ENCODE measurements at regions not wholly inside any gene's neighbourhood (a gene's known extent, or its start where the extent isn't known, plus 50 kb on each side); places are given as distances from the start of the nearest gene placed in this dataset.

DNA sequence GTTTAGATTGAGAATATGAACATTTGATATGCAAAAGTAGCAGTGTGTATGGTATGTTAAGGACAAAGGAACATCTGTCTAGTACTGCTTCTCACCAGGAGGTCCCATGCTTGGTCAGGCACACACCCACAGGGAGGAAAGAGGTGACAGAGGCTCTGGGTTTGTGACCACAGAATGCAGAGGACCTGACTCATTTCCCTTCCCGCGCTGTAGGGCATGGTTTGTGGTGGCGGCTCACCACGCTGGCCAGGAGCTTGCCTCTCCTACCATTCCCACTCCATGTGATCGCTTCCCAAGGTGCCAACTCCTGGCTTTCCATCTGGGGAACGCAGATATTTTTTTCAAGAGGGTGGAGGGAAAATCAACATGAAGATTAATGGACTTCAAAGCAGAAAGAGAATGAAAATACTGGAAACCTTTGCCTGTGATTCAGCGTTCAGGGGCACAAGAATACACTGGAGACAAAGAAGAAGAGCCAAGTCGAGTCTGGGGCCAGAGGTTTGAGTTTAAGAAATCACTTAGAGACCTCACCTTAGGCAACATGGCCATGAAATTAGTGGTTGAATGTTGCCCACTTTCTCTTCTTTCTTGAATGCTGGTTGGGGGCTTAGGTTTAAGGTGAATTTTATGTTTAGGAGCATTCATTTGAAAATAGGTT lies 477.8 kb downstream of the CCDC171 start:
- H3K27ac Mint-ChIP-seq (ENCODE audit: unreplicated experiment), result peak overlapping the region; percentile 94
- DNase-seq (ENCODE audit: extremely low spot score, unreplicated experiment), result peak; percentile 87
- H3K27me3 Mint-ChIP-seq (ENCODE audit: unreplicated experiment), result no peaks in the 10 kb centered on the region

DNA sequence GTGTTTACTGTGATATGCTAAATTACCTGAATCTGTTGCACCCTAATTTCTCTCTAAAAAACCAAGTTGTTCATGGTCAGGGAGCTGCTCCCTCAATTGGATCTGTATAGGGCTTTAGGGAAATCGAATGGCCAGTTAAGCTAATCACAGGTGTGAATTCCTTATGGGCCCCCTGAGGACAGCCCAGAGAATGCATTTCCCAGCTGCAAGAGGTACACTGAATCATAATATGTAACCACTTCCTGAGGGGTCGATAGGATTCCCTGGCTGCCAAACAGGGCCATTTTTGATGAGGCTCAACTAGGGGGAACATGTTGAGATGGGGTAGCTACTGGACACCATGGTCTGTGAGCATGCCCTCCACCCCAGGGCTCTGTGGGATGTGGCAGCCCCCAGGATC lies 478.6 kb downstream of the CCDC171 start:
- Mint-ChIP-seq H3K4me3 (ENCODE audit: unreplicated experiment) (no peak overlapping the region), H3K36me3 (ENCODE audit: unreplicated experiment) (no peaks in the 10 kb centered on the region), H3K9me3 (ENCODE audit: unreplicated experiment) (peaks cover 8% of the 10 kb centered on the region), H3K27ac (ENCODE audit: unreplicated experiment) (no peak overlapping the region), H3K27me3 (ENCODE audit: unreplicated experiment) (no peaks in the 10 kb centered on the region), H3K4me1 (ENCODE audit: unreplicated experiment) (peaks cover 71% of the 10 kb centered on the region)
- DNase-seq (ENCODE audit: extremely low spot score, unreplicated experiment), result no peak
- TF ChIP-seq, protein P1, sequence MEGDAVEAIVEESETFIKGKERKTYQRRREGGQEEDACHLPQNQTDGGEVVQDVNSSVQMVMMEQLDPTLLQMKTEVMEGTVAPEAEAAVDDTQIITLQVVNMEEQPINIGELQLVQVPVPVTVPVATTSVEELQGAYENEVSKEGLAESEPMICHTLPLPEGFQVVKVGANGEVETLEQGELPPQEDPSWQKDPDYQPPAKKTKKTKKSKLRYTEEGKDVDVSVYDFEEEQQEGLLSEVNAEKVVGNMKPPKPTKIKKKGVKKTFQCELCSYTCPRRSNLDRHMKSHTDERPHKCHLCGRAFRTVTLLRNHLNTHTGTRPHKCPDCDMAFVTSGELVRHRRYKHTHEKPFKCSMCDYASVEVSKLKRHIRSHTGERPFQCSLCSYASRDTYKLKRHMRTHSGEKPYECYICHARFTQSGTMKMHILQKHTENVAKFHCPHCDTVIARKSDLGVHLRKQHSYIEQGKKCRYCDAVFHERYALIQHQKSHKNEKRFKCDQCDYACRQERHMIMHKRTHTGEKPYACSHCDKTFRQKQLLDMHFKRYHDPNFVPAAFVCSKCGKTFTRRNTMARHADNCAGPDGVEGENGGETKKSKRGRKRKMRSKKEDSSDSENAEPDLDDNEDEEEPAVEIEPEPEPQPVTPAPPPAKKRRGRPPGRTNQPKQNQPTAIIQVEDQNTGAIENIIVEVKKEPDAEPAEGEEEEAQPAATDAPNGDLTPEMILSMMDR (IDR thresholded peaks at IDR 0.05), result no peak

More for the DNA sequence above, 477.8 kb downstream of the CCDC171 start:
- no peaks in the 10 kb centered on the region for H3K36me3 Mint-ChIP-seq (ENCODE audit: unreplicated experiment)
- H3K4me1 Mint-ChIP-seq (ENCODE audit: unreplicated experiment), result peaks cover 71% of the 10 kb centered on the region
- peaks cover 8% of the 10 kb centered on the region for H3K9me3 Mint-ChIP-seq (ENCODE audit: unreplicated experiment)
- peak overlapping the region; percentile 44 for H3K4me3 Mint-ChIP-seq (ENCODE audit: unreplicated experiment)
- TF ChIP-seq, protein P1 (IDR thresholded peaks at IDR 0.05), result no peak

DNA sequence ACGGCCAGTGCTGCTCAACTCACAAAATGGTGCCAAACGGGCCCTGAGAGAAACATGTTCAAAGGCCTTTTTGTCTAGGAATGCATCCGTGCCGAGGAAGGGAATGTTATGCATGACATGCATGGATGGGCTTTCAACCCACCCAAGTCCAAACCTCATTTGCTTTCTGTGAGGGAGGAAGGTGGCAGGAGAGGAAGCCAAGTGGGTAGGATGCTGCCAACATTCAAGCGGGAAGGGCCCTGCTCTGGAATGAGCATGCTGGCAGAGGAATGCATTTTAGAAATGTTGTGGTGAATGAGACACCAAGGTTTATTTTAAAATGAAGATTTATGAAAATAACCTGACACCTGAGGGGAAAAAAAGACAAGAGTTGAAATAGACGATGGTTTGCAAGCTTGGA lies 479.1 kb downstream of the CCDC171 start:
- Mint-ChIP-seq H3K27me3 (ENCODE audit: unreplicated experiment) (no peaks in the 10 kb centered on the region), H3K4me3 (ENCODE audit: unreplicated experiment) (no peak overlapping the region), H3K27ac (ENCODE audit: unreplicated experiment) (peak overlapping the region; percentile 15), H3K4me1 (ENCODE audit: unreplicated experiment) (peaks cover 71% of the 10 kb centered on the region), H3K9me3 (ENCODE audit: unreplicated experiment) (peaks cover 8% of the 10 kb centered on the region), H3K36me3 (ENCODE audit: unreplicated experiment) (no peaks in the 10 kb centered on the region)
- no peak for DNase-seq (ENCODE audit: extremely low spot score, unreplicated experiment)
- TF ChIP-seq, protein P1 (IDR thresholded peaks at IDR 0.05), result no peak

DNA sequence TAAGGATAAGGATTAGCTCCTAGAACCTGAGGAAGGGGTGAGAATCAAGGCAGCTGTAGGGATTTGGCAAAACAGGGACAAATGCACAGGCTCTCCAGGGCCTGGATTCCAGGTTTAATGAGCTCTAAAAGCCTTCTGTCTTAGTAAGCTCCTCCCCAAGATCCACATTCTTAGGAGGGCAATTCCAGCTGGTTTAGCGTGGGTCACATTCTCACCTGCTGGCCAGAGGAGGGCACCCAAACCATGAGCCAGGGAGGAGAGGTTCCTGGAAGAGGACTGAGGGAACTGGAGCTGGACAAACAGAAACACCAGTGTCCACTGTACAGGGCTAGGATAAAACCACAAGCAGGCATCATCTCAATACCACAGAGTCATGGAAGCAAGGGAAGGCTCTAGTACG lies 480.0 kb downstream of the CCDC171 start:
- Mint-ChIP-seq H3K27me3 (ENCODE audit: unreplicated experiment) (no peaks in the 10 kb centered on the region), H3K27ac (ENCODE audit: unreplicated experiment) (no peak overlapping the region), H3K4me1 (ENCODE audit: unreplicated experiment) (peaks cover 63% of the 10 kb centered on the region), H3K36me3 (ENCODE audit: unreplicated experiment) (peaks cover 3% of the 10 kb centered on the region), H3K4me3 (ENCODE audit: unreplicated experiment) (no peak overlapping the region), H3K9me3 (ENCODE audit: unreplicated experiment) (peaks cover 15% of the 10 kb centered on the region)
- TF ChIP-seq, protein P1 (IDR thresholded peaks at IDR 0.05), result peak; percentile 45
- no peak for DNase-seq (ENCODE audit: extremely low spot score, unreplicated experiment)

DNA sequence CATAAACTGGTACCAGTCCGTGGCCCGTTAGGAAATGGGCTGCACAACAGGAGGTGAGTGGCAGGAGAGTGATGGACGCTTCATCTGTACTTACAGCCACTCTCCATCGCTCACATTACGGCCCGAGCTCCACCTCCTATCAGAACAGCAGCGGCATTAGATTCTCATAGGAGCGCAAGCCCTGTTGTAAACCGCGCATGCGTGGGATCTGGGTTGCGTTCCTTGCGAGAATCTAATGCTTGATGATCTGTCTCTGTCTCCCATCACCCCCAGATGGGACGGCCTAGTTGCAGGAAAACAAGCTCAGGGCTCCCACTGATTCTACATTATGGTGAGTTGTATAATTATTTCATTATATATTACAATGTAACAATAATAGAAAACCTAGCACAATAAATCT lies 480.4 kb downstream of the CCDC171 start:
- Mint-ChIP-seq H3K27me3 (ENCODE audit: unreplicated experiment) (no peaks in the 10 kb centered on the region), H3K27ac (ENCODE audit: unreplicated experiment) (no peak overlapping the region), H3K4me3 (ENCODE audit: unreplicated experiment) (no peak overlapping the region), H3K4me1 (ENCODE audit: unreplicated experiment) (peaks cover 58% of the 10 kb centered on the region), H3K36me3 (ENCODE audit: unreplicated experiment) (peaks cover 4% of the 10 kb centered on the region), H3K9me3 (ENCODE audit: unreplicated experiment) (peaks cover 15% of the 10 kb centered on the region)
- no peak for DNase-seq (ENCODE audit: extremely low spot score, unreplicated experiment)
- TF ChIP-seq, protein P1 (IDR thresholded peaks at IDR 0.05), result no peak

Measured in osteocyte (in vitro differentiated cells).